Mononuclear cell (primary cell): ENCODE measurements at regions not wholly inside any gene's neighbourhood (a gene's known extent, or its start where the extent isn't known, plus 50 kb on each side); places are given as distances from the start of the nearest gene placed in this dataset.

Experiments used
- H3K27me3 ChIP-seq: 2 replicates; pipeline ENCODE4 v1.6.0; 2011; ENCODE audit warnings: low read length, control low read depth; ENCODE audit not compliant: insufficient read depth
- H3K4me1 ChIP-seq: 2 replicates; pipeline ENCODE4 v1.5.1; 2011; ENCODE audit warnings: mild to moderate bottlenecking, low read length, control low read depth; ENCODE audit not compliant: insufficient read depth
- H3K4me3 ChIP-seq: 2 replicates; pipeline ENCODE4 v1.5.1; 2011; ENCODE audit warnings: mild to moderate bottlenecking, low read length, moderate library complexity
- H3K9me3 ChIP-seq: 2 replicates; pipeline ENCODE4 v1.5.1; 2011; ENCODE audit warnings: low read depth, mild to moderate bottlenecking, control low read depth, low read length

DNA sequence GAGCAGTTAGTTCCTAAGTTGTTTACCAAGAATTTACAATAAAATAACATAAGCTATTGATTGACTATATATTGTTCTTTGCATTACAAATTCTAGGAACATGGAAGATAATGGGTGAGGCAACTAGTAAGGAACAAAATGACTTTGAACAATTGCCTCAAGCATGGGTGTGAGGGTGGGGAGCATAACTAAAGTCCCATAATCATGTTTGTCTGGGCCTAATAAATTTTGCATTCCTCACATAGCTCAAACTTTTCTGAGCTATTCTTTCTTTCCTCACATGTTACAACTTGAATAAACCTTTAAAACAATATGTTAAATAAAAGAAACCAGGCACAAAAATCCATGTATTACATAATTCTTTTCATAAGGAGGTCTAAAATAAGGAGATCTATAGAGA is 1066.1 kb downstream of the NR2F1-AS1 start:
- Histone ChIP-seq H3K9me3 (peaks cover 16% of the 10 kb centered on the region), H3K4me3 (no peak overlapping the region), H3K4me1 (no peaks in the 10 kb centered on the region), H3K27me3 (no peaks in the 10 kb centered on the region)

GRCh38 chr5:92513067-92513466 is 1068.0 kb downstream of the NR2F1-AS1 start:
- H3K4me3 ChIP-seq: no peak overlapping the region
- no peaks in the 10 kb centered on the region for H3K27me3 ChIP-seq
- H3K4me1 ChIP-seq: no peaks in the 10 kb centered on the region
- H3K9me3 ChIP-seq: peaks cover 22% of the 10 kb centered on the region

DNA sequence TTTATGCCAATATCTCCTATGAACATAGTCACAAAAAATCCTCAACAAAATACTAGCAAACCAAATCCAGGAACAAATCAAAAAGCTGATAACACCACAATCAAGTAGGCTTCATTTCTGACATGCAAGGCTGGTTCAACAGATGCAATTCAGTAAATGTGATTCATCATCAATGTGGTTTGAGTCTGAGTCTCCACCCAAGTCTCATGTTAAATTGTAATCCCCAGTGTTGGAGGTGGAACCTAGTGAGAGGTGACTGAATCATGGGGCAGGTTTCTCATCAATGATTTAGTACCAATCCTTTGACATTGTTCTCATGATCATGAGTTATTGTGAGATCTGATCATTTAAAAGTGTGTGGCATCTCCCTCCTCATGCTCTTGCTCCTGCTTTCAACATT is 1072.7 kb downstream of the NR2F1-AS1 start:
- Histone ChIP-seq H3K27me3 (no peaks in the 10 kb centered on the region), H3K9me3 (peaks cover 22% of the 10 kb centered on the region), H3K4me3 (no peak overlapping the region), H3K4me1 (no peaks in the 10 kb centered on the region)

- Histone ChIP-seq H3K27me3 (no peaks in the 10 kb centered on the region), H3K4me1 (no peaks in the 10 kb centered on the region), H3K4me3 (no peak overlapping the region), H3K9me3 (peaks cover 6% of the 10 kb centered on the region)
Observed at GRCh38 chr5:92505925-92506324, 1075.1 kb downstream of the NR2F1-AS1 start.

DNA sequence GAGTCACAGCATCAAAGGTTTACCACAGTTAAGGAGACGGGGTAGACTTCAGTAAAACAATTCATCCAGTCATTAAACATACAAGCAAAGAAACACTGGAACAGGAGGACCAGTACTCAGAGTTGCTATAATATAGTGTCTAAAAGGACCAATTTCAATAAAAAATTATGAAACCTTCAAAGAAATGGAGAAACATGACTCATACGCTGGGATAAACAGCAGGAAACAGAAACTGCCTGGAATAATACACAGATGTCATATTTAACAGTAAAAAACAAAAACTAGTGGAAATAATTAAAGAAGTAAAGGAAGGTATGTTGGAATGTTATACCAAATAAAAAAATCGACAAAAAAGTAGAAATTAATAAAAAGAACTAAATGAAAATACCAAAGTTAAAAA is 1075.9 kb downstream of the NR2F1-AS1 start:
- Histone ChIP-seq H3K4me3 (no peak overlapping the region), H3K4me1 (no peaks in the 10 kb centered on the region), H3K9me3 (peaks cover 6% of the 10 kb centered on the region), H3K27me3 (no peaks in the 10 kb centered on the region)

- peaks cover 5% of the 10 kb centered on the region for H3K9me3 ChIP-seq
- no peak overlapping the region for H3K4me3 ChIP-seq
- no peaks in the 10 kb centered on the region for H3K4me1 ChIP-seq
- no peaks in the 10 kb centered on the region for H3K27me3 ChIP-seq
Observed at GRCh38 chr5:92504346-92504745, 1076.7 kb downstream of the NR2F1-AS1 start.

DNA sequence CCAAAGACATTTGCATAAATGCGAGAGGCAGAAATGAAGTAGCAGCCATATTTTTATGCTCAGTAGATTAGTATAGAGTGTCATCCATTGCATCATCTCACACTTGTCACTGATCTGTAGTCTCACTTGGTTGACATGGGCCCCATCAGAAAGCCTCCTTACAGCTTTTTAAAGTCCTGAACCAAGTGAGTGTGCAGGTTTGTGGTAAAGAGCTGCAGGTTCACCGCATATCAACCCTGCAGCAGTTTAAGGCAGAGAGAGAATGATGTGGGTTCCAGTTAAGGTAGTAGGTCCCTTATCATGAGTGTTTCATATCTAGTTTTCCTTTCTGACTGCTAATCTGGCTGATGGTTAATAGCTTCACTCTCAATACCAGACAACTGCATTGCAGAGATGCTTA is 1080.3 kb downstream of the NR2F1-AS1 start:
- Histone ChIP-seq H3K27me3 (no peaks in the 10 kb centered on the region), H3K4me3 (no peak overlapping the region), H3K4me1 (no peaks in the 10 kb centered on the region), H3K9me3 (no peaks in the 10 kb centered on the region)

DNA sequence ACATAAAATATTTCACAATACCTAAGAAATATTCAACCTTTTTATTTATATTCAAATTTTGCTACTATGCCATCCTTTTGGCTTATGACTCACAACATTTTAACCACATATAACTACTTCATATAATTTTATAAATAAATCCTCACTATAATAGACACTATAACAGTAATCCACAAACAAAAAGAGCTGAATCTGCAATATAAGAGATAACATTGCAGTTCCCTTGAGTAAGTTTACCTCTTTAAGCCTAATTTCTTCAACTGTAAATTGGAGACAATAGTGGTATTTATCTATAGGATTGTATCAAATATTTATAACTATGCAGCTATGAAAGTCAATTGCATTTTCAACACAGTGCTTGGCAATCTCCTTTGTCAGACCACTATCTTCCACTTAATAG is 1084.5 kb downstream of the NR2F1-AS1 start:
- Histone ChIP-seq H3K4me1 (no peaks in the 10 kb centered on the region), H3K4me3 (no peak overlapping the region), H3K9me3 (no peaks in the 10 kb centered on the region), H3K27me3 (no peaks in the 10 kb centered on the region)

DNA sequence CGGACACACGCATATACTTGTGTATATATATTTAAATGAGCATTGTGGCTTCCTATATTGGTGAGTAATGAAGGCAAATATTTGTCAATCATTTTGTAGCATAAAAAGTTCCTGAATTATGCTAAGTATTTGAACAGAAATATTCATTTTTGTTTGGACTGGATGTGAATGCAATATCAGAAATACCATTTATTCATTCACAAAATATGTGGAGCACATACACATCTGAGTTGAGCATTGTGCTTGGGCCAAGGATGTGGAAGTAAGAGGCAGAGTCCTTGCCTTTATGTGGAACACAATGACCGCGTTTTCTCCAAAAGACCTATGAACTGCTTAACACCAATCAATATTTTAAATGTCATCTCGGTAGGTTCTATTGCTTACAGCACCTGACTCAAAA is 1086.5 kb downstream of the NR2F1-AS1 start:
- H3K9me3 ChIP-seq: no peaks in the 10 kb centered on the region
- no peak overlapping the region for H3K4me3 ChIP-seq
- no peaks in the 10 kb centered on the region for H3K4me1 ChIP-seq
- H3K27me3 ChIP-seq: no peaks in the 10 kb centered on the region

DNA sequence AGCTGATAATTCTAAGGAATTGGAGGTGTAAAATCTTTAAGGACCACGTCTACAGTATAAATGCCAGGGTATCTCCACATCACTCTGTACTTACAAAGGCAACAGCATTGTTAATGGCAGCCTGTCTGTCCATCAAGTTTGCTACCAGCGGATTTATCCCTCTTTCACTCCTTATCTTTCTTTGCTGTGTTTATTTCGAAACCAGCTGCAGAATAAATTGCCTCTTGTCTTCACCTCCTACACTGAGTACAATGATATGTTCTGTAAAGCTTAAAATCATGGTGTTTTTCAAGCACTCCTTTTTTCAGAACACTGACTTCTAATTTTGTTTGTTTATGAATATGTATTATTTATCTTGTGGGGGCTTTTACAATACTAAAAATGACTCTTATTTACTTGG is 1088.1 kb downstream of the NR2F1-AS1 start:
- H3K4me1 ChIP-seq: no peaks in the 10 kb centered on the region
- no peaks in the 10 kb centered on the region for H3K9me3 ChIP-seq
- no peak overlapping the region for H3K4me3 ChIP-seq
- H3K27me3 ChIP-seq: no peaks in the 10 kb centered on the region

- Histone ChIP-seq H3K27me3 (no peaks in the 10 kb centered on the region), H3K4me1 (no peaks in the 10 kb centered on the region), H3K4me3 (no peak overlapping the region), H3K9me3 (no peaks in the 10 kb centered on the region)
Observed at GRCh38 chr5:92484484-92484883, 1096.5 kb downstream of the NR2F1-AS1 start.

- H3K4me3 ChIP-seq: no peak overlapping the region
- H3K4me1 ChIP-seq: no peaks in the 10 kb centered on the region
- no peaks in the 10 kb centered on the region for H3K27me3 ChIP-seq
- peaks cover 13% of the 10 kb centered on the region for H3K9me3 ChIP-seq
Observed at GRCh38 chr5:92472981-92473566, 1090.0 kb upstream of the ARRDC3 start.

DNA sequence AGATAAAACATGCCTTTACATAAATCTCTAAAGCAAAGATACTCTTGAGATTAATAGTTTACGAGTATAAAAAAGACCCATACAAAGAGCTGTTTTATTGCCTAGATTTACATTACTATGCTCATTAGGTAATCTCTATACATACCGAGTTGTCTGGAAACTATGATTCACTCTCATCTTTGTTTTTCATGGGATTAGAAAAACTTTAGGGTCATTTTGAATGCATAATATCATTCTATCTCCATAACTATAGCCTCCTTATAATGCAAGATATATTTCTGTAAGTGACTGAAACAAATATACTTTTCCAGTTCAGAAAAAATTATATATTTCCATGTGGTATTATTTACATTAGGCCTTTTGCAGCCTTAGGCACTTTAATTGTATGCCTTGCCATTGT is 1088.7 kb upstream of the ARRDC3 start:
- no peaks in the 10 kb centered on the region for H3K27me3 ChIP-seq
- no peak overlapping the region for H3K4me3 ChIP-seq
- H3K4me1 ChIP-seq: no peaks in the 10 kb centered on the region
- H3K9me3 ChIP-seq: peaks cover 13% of the 10 kb centered on the region

DNA sequence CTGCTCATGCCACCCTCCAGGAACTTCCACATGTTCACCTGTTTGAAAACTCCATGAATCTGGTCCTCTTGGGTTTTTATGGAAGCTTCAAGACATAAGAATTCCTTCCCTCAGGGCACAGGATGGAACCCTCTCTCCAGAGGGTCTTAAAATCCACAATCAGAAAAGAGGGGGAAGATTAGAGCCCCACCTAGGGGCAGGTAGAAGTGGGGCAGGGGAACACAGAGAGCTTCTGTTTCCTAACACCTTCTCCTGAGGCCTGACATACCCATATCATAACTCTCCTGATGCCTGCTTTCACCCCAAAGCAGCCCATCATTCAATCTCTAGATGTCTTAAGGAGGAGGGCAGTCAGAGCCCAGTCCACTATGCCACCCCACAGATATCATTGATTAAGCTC is 1087.7 kb upstream of the ARRDC3 start:
- no peaks in the 10 kb centered on the region for H3K4me1 ChIP-seq
- H3K4me3 ChIP-seq: no peak overlapping the region
- peaks cover 9% of the 10 kb centered on the region for H3K9me3 ChIP-seq
- H3K27me3 ChIP-seq: no peaks in the 10 kb centered on the region

DNA sequence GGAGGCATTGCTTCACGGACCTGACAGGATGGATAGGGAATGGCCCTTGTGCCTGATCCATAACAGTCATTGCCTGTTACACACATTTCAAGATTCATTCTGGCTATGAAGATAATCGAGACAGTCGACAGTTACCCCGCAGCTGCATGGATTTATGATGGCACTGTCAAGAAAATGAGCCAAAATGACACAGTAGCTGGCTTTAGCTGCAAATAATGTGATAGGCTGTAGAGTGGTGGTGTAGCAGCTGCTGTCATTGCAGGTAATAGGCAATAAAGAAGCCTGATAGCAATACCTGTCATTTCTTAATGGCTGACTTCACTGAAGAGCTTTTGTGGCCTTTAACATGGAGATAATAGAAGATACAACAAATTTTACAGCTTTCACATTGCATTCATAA is 1085.2 kb upstream of the ARRDC3 start:
- no peaks in the 10 kb centered on the region for H3K4me1 ChIP-seq
- peaks cover 8% of the 10 kb centered on the region for H3K9me3 ChIP-seq
- no peaks in the 10 kb centered on the region for H3K27me3 ChIP-seq
- no peak overlapping the region for H3K4me3 ChIP-seq

GRCh38 chr5:92467695-92468094 is 1084.6 kb upstream of the ARRDC3 start:
- H3K27me3 ChIP-seq: no peaks in the 10 kb centered on the region
- H3K4me3 ChIP-seq: no peak overlapping the region
- H3K4me1 ChIP-seq: no peaks in the 10 kb centered on the region
- peaks cover 5% of the 10 kb centered on the region for H3K9me3 ChIP-seq
